ENCODE measurements at regions not wholly inside any gene's neighbourhood (a gene's known extent, or its start where the extent isn't known, plus 50 kb on each side); places are given as distances from the start of the nearest gene placed in this dataset.

- TF ChIP-seq POLR2A (IDR thresholded peaks at IDR 0.05) (no peak), CTCF (IDR thresholded peaks at IDR 0.05) (no peak)
These were observed 462.8 kb downstream of the MEIS1 start for GRCh38 chr2:66897691-66898150.

Measured in Peyer's patch (tissue), 4 donors.